ENCODE measurements at regions not wholly inside any gene's neighbourhood (a gene's known extent, or its start where the extent isn't known, plus 50 kb on each side); places are given as distances from the start of the nearest gene placed in this dataset.

- no peak for TF ChIP-seq REST (IDR thresholded peaks at IDR 0.05; ENCODE audit: insufficient read depth in 1 of 2, low read depth in 2 of 2, low read length in 2 of 2)
- no peak for TF ChIP-seq SIN3A (IDR thresholded peaks at IDR 0.05; ENCODE audit: borderline replicate concordance, insufficient read depth, low read length)
- no peak for TF ChIP-seq POLR2AphosphoS5 (IDR thresholded peaks at IDR 0.05; ENCODE audit: low read depth, low read length)
- TF ChIP-seq TAF1 (IDR thresholded peaks at IDR 0.05; ENCODE audit: borderline replicate concordance, insufficient read depth, low read length) = no peak
- TF ChIP-seq FOXP2 (optimal IDR thresholded peaks at IDR 0.05; ENCODE audit: borderline replicate concordance, extremely low read depth, extremely low read length, insufficient read depth) = no peak
Measured at GRCh38 chr1:38303843-38304242, 257.2 kb upstream of the POU3F1 start.

Data from PFSK-1 (cell line).